ENCODE measurements at regions not wholly inside any gene's neighbourhood (a gene's known extent, or its start where the extent isn't known, plus 50 kb on each side); places are given as distances from the start of the nearest gene placed in this dataset.

DNA sequence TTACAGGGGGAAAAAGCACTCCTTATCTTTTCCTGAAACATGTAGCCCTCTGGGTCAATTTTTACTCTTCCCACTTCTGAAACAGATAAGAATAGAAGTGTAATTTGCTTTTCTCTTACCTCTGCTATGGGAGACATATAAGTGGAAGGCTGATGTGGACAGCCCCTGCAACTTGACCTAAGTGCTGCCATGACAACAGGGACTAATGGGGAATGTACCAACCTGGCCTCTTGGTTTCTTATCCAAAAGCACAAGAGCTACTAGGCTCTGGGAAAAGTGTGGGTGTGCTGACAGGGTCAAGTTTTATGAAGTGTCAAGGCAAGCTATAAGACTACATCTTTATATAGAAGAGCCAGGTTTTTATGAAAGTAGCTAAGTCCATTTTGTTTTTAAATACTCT is 1246.5 kb downstream of the OTOL1 start:
- ATAC-seq: no peak

GRCh38 chr3:162760789-162761188 is 1264.2 kb downstream of the OTOL1 start:
- ATAC-seq: no peak

GRCh38 chr3:162764051-162764807 is 1267.6 kb downstream of the OTOL1 start:
- ATAC-seq: no peak

- no peak for ATAC-seq
These were observed 1268.1 kb downstream of the OTOL1 start for GRCh38 chr3:162764808-162765071.

DNA sequence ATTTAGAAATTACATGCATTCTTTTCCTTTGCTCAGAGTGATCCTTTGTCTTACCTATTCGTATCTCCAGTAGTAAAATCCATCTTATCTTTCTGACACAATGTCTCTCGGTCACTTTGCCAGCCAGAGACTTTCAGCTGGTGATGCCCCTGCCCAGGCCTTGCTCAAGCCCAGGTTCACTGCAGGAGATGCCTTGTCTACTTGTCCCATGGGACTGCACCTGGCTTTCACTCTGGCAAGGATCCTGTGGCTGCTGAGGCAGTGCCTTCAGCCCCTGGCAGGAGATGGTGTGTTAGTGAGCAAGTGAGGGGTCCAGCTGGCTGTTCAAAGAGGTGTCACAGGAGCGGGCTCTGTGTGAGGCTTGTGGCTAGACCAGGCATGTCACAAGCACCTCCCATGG is 1268.9 kb downstream of the OTOL1 start:
- ATAC-seq: no peak

GRCh38 chr3:162769564-162769963 is 1273.0 kb downstream of the OTOL1 start:
- ATAC-seq: no peak

GRCh38 chr3:162770551-162770950 is 1273.9 kb downstream of the OTOL1 start:
- ATAC-seq: no peak

GRCh38 chr3:162774613-162775100 is 1278.0 kb downstream of the OTOL1 start:
- no peak for ATAC-seq

DNA sequence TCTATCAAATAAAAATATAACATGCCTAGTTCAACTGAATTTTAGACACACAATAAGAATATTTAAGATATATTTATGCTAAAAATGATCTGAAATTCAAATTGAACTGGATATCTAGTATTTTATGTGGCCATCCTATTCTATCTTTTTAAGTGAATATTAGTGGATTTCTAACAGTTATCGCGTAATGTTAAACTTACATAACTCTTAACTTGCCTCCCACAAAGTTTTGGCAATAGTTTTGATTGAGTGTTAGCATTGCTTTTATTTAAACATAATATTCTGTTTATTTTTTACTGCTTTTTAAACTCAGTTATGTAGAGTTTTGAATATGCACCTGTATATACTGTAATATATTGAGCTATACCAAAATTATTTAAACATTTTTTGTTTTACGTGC is 1279.5 kb downstream of the OTOL1 start:
- ATAC-seq: no peak

DNA sequence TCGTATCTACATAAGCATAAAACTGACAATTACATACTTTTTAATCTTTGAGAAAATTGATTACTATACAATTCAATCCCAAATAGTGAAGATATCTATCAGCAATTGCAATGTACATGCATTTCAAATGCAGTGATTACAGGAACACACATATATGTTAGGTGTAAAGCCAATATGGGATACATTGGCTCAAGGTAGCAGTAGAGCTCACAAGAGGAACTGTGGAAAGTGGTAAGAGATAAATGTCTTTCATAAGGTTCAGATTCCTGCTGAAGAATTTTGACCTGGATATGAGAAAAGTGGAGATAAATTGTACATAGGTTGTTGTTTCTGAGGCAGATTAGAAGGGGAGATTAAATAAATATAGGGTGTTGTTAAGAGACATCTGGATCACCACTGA is 1280.5 kb downstream of the OTOL1 start:
- ATAC-seq: no peak

GRCh38 chr3:162780313-162780712 is 1283.7 kb downstream of the OTOL1 start:
- ATAC-seq: no peak

GRCh38 chr3:162799910-162800309 is 1303.3 kb downstream of the OTOL1 start:
- no peak for ATAC-seq

DNA sequence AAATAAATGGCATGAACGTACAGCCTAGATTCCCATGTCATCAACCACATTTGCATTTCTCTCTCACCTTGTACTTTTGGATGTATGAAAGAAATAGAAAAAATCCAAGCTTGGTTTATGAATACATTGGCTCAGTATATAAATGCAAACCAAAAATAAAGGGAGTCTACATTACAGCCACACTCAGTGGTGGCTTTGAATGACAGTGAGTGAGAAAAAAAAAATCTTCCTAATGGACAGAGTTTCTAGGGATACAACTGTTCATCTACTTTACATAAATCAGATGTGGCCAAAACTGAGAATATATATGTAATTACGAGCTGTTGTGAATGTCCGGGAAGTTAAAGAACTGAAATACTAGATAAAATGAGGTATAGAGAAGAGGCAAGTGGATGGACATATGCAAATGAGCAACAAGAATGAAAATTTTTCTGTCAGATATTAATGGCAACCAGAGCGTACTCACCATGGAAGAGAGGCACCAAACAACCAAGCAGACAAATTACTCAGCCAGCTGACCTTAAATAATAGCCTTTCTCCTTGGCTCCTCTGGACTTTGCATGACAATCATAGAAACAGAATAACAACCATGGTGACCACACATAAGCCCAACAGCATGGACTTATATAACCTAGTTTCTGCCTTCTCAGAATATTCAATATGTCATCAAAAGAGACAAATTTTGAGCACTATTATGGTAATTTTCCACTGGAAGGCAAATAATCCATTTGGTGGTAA is 1305.8 kb downstream of the OTOL1 start:
- ATAC-seq: no peak

GRCh38 chr3:162810776-162811175 is 1314.2 kb downstream of the OTOL1 start:
- ATAC-seq: no peak

GRCh38 chr3:162842549-162843216 is 1346.1 kb downstream of the OTOL1 start:
- no peak for ATAC-seq

GRCh38 chr3:162845918-162846317 is 1349.3 kb downstream of the OTOL1 start:
- no peak for ATAC-seq

GRCh38 chr3:162847511-162847910 is 1350.9 kb downstream of the OTOL1 start:
- no peak for ATAC-seq

DNA sequence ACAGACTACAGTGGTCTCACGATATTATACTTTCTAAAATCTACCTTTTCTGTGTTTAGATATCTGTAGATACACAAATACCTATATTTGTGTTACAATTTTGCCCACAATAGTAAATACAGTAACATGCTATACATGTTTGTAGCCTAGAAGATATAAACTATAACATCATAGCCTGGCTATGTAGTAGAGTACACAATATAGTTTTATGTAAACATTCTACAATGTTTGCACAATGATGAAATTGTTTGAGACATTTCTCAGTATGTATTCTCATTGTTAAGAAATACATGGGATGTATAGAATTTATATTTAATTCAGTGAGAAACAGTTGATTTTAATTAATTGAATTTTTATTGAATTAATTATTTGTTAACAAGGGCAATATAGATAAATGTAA is 1367.0 kb downstream of the OTOL1 start:
- no peak for ATAC-seq

- ATAC-seq: no peak
These were observed 1368.9 kb downstream of the OTOL1 start for GRCh38 chr3:162865466-162865865.

DNA sequence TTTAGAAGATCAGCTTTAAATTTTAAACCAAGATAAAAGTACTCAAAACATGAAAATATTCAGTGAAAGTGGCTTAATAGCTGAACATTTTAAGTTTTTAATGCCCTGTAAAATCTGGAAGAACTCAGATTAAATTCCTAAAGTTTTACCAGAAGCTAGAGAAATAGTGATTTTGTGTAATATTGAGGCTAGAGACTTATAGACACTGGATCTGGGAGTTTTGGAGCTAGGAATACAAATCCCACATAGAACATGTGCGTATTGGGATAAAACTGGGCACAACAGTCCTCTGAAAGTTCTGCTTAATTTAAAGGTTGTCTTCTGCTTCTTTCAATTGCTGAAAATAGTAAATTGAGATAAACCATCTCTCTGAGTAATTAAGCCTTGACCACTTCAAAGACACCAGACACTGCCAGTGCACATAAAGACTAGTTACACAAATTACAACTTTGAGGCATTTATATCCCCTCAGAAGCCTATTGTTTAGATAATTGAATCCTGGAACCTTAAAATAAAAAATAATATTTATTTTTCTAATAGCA is 1382.5 kb downstream of the OTOL1 start:
- no peak for ATAC-seq

- no peak for ATAC-seq
These were observed 1387.8 kb downstream of the OTOL1 start for GRCh38 chr3:162884373-162884772.

DNA sequence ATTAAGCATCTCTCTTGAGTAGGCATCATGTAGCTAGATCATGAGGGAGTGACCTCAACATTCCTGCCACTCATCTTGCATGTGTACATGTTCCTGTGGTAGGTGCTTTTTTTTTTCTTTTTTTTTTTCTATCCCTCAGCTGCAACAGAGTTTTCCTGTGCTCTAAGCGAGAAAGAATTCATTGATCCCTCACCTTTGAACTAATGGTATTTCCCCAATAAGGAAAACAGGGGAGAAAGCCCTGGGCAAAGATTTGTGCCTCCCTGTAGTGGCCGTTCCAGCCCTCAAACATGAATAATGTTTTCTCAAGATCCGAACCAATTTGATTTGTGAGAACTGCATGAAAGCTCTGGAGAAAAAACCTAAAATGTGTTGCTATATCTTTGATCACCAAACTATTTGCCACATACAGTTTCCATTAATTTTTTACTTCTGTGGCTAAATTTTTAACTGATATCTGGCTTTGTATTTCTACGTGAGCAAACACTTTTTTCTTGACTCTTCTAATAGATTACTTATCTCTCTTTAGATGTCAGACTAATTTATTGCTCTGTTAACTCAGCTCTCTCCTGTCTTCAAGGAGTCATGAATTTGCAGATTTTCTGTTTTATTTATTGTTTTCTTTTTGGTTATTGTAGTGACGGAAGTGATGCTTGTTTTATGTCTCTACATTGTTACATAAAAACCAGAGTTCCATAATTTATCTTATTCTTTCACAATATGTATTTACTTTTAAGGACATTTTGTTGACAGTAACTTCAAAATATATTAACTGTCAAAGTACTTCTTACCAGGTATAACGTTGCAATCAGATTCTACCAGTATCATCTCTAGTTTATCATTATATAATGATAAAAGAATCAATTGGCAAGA is 1396.5 kb downstream of the OTOL1 start:
- ATAC-seq: no peak

GRCh38 chr3:162897291-162897690 is 1400.7 kb downstream of the OTOL1 start:
- ATAC-seq: no peak

Measured in activated CD4-positive, CD25-positive, alpha-beta regulatory T cell treated with anti-CD3 and anti-CD28 coated beads, Interleukin-2, amount 50 U/mL, for 24 hours (primary cell).